ENCODE measurements at regions not wholly inside any gene's neighbourhood (a gene's known extent, or its start where the extent isn't known, plus 50 kb on each side); places are given as distances from the start of the nearest gene placed in this dataset.

DNA sequence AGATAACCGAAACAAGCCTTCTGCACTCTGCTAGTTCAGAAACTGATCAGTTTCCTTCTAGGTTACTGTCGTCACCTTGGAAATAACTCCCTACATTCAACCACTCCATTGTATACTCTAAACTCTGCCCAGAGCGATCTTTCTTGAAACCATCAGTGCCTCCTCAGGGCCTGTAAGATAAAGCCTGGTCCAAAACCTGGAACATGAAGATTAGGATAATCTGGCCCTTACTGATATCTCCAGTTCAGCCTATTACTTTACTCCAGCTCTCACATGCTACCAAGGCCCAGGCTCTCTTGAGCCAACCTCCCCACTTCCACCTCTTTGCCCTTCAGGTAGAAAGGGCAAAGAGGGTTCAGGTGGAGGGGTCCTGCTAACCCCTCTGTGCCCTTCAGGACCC lies 125.3 kb upstream of the RXFP2 start:
- no peak for DNase-seq

GRCh38 chr13:31614704-31615103 lies 124.6 kb upstream of the RXFP2 start:
- no peak for DNase-seq

DNA sequence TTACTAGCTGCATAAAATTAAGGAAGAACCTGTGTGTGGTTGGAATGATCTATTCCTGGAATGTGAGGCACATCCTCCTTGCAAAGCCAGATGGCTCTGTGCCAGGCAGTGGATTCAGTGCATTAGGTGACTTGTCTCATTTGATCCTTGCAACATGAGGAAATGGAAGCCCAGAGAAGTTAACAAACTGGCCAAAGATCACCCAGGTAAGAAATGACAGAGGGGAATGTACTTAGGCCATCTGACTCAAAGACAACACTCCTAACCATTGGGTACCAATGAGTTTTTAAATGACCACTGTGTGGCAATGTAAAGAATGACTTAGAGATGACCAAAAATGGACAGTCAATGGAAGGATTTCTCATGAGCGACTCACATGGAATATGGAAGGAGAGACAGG lies 114.2 kb upstream of the RXFP2 start:
- no peak for DNase-seq

DNA sequence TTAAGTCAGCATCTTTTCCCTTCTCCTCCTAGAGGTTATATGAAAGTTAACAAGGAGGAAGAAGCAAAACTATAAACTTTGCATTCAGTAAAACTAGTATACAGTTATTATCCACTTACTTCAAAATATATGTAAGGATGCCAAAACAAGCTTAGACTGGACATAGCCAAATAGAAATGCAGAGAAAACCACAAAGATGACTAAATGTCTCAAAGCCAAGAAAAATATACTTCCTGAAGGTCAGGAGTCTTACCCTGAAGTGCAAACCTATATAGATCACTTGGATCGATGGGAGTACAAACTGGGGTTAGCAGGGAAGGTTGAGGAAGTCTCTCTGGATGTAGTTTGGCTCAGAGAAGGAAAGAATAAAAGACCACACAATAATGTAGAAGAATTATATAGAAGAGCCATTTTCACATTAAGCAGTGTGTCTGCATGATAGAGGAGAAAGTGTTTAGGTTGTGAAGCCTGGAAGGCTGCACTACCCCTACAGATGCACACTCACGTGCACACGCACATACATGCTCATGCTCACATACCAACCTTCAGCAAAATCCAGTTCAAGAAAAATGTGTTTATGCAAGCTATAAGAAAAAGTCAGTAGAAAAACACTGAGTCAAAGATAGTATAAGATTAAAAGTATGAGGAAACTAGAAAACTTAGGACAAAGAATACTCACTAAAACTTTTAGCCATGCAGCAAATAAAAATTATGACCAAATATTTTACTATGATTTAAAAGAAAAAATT lies 112.1 kb upstream of the RXFP2 start:
- DNase-seq, result no peak

DNA sequence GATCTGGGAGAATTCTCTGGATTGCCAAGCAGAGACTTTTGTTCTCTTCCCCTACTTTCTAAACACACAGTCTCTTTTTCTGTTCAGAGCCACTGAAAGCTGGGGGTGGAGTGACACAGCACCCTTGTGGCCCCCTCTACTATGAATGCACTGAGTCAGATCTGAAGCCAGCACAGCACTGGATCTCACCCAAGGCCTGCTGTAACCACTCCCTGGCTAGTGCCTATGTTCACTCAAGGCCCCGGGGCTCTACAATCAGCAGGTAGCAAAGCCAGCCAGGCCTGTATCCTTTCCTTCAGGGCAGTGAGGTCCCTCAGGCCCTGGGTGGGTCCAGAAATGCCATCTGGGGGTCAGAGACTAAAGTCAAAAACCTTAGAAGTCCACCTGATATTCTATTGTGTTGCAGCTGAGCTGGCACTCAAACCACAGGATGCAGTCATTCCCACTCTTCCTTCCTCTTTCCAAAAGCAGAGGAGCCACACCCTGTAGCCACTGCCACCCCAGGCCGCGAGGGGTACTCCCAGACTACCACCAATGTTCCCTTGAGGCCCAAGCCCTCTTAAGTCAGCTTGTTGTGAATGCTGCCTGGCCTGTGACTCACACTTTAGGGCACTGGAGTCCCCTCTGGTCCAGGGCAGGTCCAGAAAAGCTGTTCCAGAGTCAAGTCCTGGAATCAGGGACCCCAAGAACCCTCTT lies 110.1 kb upstream of the RXFP2 start:
- DNase-seq, result no peak

DNA sequence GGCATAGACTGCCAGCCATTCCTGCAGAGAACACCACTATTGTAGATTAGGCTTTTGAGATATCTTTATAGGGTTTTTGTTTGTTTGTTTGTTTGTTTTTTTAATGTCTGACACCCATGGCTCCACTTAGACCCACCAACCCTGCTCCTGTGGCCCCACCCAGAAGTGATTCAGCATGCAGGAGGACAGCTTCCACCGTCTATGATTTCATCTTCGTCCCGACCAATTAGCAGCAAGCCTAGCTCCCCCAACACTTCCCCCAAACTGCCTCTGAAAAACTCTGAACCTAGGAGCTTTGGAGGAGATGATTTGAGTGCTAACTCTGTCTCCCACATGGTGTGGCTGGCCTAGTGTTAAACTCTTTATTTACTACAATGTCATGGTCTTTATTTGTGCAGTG lies 108.3 kb upstream of the RXFP2 start:
- no peak for DNase-seq

DNA sequence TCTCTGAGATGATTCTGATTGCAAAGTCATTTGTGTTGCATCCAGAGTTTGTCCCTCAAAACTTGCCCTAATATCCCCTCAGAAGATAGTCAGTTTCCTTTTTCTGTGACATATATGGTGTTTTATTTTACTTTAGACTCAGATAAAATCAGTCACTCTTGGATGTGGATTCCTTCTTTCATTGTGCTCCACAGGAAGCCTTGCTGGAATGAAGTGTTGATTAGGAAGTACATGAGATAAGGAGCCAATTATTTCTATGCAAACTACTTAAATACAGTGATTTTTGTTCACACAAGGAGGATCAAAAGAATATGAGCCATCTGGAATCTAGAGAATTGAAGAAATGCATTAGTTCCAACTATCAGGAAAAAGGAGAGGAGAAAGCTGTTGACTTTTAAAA lies 107.6 kb upstream of the RXFP2 start:
- no peak for DNase-seq

DNA sequence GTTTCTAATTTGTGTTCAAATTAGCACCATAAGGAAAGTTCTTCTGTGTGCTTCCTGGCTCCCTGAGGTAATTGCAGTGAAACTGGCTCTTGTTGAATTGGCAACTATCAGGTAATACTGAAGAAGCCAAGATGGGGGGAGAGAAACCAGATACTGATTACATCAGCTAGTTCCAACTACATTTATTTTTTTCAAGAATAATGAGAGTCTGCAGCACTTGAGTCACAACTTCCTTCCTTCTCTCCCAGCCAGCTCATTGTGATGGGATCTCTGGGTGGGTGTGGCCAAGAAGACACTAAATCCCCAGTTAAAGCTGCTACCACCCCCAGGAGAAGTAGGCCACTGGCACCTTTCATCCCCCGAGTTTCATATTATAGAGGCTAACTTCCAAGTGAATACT lies 100.7 kb upstream of the RXFP2 start:
- DNase-seq, result no peak

DNA sequence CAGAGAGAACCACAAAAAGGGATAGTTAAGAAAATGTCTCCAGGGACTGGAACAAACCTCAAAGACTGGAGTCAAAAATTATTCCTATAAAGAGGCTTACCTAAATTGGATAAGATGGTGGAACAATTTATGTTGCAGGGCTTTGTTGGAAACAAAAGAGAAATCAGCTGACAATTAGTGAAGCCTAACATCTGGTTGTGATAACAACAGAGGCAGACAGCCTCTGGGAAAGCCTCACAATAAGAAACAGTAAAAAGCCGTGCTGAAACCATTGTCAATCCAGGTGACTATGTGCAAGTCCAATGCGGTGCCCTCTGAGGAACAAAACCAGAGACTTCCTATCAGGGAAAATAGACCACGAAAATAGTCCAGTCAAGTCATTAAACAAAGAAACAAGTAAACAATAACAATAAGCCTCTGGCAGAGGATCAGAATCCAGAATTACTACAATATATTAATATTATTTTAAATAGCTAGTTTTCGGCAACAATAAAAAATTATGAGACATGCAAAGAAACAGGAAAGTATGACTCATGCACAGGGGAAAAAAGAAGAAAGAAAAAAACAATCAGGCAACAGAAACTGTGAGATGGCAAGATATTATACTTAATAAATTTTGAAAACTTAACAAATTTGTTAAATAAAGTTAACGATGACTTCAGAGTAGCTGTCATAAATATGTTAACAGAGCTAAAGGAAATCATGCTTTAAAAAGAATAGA lies 99.7 kb upstream of the RXFP2 start:
- DNase-seq, result no peak

DNA sequence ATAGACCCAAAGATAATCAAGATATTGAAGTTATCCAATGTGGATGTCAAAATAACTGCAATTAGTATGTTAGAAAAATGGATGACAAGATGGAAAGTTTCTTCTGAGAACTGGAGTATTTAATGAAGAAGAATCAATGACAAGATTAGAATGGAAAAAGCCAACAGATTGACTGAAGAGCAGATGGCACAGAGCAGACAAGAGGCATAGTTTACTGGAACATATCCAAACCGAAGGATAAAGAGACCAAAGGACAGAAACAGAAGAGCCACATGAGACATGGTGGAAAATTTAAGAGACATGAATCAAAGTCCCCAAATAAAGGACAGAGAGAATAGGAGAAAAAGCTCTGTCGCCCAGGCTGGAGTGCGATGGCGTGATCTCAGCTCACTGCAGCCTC lies 89.6 kb upstream of the RXFP2 start:
- no peak for DNase-seq

DNA sequence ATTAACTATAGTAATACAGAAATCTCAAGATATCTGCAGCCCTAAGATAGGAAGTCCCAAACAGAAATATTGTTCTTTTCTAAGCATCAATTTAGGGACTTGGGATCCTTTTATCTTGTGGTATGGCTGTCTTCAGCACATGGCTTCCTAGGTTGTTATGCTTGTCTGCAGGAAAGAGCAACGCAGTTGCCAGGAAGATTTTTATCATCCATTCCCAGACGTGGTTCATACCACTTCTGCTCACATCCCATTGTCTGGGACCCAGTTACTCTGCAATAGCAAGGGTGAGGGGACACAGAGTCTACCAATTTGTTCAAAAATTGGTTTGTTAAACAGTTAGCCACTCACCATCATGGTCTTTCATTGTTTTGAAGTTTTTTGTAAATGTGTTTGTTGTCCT lies 85.6 kb upstream of the RXFP2 start:
- no peak for DNase-seq

DNA sequence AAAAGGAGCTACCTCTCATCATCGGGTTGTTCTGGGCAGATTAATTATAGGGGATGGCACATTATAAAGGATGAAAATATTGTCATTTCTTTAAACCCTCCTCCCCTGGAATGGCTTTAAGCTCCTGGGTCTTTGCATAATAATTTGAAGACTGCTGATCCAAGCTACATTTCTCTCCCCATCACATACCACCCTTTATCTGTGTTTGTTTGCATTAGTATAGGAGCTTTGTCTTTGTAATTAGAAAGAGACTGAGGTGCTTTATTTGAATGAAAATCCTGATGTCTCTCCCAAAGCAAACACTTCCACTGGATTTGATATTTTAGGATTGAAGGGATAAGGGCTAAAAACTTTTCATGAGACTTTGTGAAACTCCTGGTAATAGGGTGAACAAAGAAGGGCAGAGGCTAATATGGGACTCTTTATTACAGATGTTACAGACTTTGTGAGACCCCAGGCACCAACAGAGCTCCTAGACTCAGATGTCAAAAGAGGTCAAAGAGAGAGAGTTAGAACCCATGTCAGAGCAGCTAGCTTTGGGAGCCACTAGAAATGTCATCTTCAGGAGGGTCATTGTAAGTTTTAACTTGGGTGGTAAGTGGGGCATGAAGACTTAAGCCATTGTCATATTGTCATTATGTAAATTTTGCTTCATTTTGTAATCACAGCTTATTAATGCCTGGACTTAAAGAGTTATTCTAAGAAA lies 75.3 kb upstream of the RXFP2 start:
- DNase-seq, result no peak

GRCh38 chr13:31670831-31671617 lies 68.3 kb upstream of the RXFP2 start:
- no peak for DNase-seq

DNA sequence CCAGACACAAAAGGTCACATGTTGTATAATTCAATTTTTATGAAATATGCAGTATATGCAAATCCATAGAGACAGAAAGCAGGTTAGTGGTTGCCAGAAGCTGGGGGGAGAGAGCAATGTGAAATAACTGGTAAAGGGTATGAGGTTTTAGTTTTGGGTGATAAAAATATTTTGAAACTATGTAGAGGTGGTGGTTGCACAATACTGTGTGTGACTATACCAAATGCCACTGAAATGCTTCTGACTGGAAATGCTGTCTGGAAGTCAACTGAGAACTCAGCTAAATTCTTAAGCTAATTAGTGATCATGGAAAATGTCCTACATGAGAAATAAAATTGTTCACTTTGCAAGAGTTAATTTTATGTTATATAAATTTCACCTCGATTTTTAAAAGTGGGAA lies 65.3 kb upstream of the RXFP2 start:
- no peak for DNase-seq

GRCh38 chr13:31675440-31675953 lies 63.8 kb upstream of the RXFP2 start:
- no peak for DNase-seq

- no peak for DNase-seq
Measured at GRCh38 chr13:31681133-31681532, 58.2 kb upstream of the RXFP2 start.

DNA sequence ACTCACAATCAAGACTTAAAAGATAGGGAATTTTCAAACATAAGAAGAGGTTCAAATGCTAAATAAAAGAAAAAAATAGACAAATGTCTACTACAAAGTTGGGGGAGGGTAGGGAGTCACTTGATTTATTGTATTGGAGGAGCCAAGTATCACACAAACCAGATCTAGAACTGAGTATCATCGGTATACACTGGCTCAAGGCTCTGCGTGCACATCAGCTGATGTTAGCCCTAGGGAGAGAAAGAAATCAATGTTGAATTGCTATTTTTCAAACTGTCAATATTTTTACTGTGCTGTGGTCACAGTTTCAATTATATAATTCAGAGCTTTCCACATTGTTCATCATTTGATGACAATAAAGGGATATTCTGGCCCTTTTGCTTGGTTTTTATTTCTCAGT lies 54.9 kb upstream of the RXFP2 start:
- no peak for DNase-seq

GRCh38 chr13:31686670-31687425 lies 52.5 kb upstream of the RXFP2 start:
- no peak for DNase-seq
